ENCODE measurements at regions not wholly inside any gene's neighbourhood (a gene's known extent, or its start where the extent isn't known, plus 50 kb on each side); places are given as distances from the start of the nearest gene placed in this dataset.
A peak's percentile ranks its signal among the peaks of the same experiment; 100 is the strongest.
"Not testable (repeated sequence)": the region's sequence is repeated elsewhere in the genome, so short reads cannot be mapped to it uniquely, and the experiment has no call there.

- no peak overlapping the region for H3K4me3 ChIP-seq
- H3K27ac ChIP-seq = no peak overlapping the region
These were observed 257.5 kb downstream of the INHBA start for GRCh38 chr7:41445432-41445831.

- Histone ChIP-seq H3K4me3 (no peak overlapping the region), H3K27ac (no peak overlapping the region)
These were observed 263.4 kb downstream of the INHBA start for GRCh38 chr7:41439515-41439879.

GRCh38 chr7:41438705-41439514 lies 264.0 kb downstream of the INHBA start:
- Histone ChIP-seq H3K4me3 (no peak overlapping the region), H3K27ac (no peak overlapping the region)

- Histone ChIP-seq H3K4me3 (no peak overlapping the region), H3K27ac (no peak overlapping the region)
These were observed 265.4 kb downstream of the INHBA start for GRCh38 chr7:41437257-41438196.

- Histone ChIP-seq H3K27ac (no peak overlapping the region), H3K4me3 (no peak overlapping the region)
These were observed 266.8 kb downstream of the INHBA start for GRCh38 chr7:41436139-41436538.

GRCh38 chr7:41435020-41435419 lies 267.9 kb downstream of the INHBA start:
- H3K4me3 ChIP-seq, H3K27ac ChIP-seq: not testable (repeated sequence)

GRCh38 chr7:41431671-41432070 lies 271.2 kb downstream of the INHBA start:
- H3K27ac ChIP-seq = no peak overlapping the region
- H3K4me3 ChIP-seq = no peak overlapping the region

GRCh38 chr7:41428381-41428780 lies 274.5 kb downstream of the INHBA start:
- Histone ChIP-seq H3K4me3 (no peak overlapping the region), H3K27ac (no peak overlapping the region)

GRCh38 chr7:41425926-41426325 lies 277.0 kb downstream of the INHBA start:
- peak overlapping the region in 4 of 21 experiments; percentile 3 to 42 (median 8) for H3K27ac ChIP-seq
- no peak overlapping the region for H3K4me3 ChIP-seq

- Histone ChIP-seq H3K27ac (peak overlapping the region in 5 of 21 experiments; percentile 7 to 79 (median 63)), H3K4me3 (no peak overlapping the region)
These were observed 281.8 kb downstream of the INHBA start for GRCh38 chr7:41421056-41421455.

GRCh38 chr7:41420421-41420820 lies 282.5 kb downstream of the INHBA start:
- peak overlapping the region in 1 of 21 experiments; percentile 79 for H3K27ac ChIP-seq
- H3K4me3 ChIP-seq = no peak overlapping the region

GRCh38 chr7:41418337-41418736 lies 284.6 kb downstream of the INHBA start:
- H3K27ac ChIP-seq = no peak overlapping the region

GRCh38 chr7:41416208-41416595 lies 286.7 kb downstream of the INHBA start:
- no peak overlapping the region for H3K4me3 ChIP-seq

More at GRCh38 chr7:41418337-41418736, 284.6 kb downstream of the INHBA start:
- no peak overlapping the region for H3K4me3 ChIP-seq

GRCh38 chr7:41415471-41416207 lies 287.3 kb downstream of the INHBA start:
- peak overlapping the region in 4 of 21 experiments; percentile 2 to 63 (median 36) for H3K27ac ChIP-seq

More at GRCh38 chr7:41416208-41416595, 286.7 kb downstream of the INHBA start:
- H3K27ac ChIP-seq = peak overlapping the region in 3 of 21 experiments; percentile 25 to 63 (median 46)

GRCh38 chr7:41415051-41415450 lies 287.8 kb downstream of the INHBA start:
- Histone ChIP-seq H3K27ac (peak overlapping the region in 4 of 21 experiments; percentile 2 to 63 (median 36)), H3K4me3 (no peak overlapping the region)

More at GRCh38 chr7:41415471-41416207, 287.3 kb downstream of the INHBA start:
- no peak overlapping the region for H3K4me3 ChIP-seq

- no peak overlapping the region for H3K27ac ChIP-seq
- no peak overlapping the region for H3K4me3 ChIP-seq
These were observed 298.4 kb downstream of the INHBA start for GRCh38 chr7:41404375-41405074.

- Histone ChIP-seq H3K4me3 (no peak overlapping the region), H3K27ac (no peak overlapping the region)
These were observed 299.6 kb downstream of the INHBA start for GRCh38 chr7:41403291-41403690.

GRCh38 chr7:41401833-41402232 lies 301.1 kb downstream of the INHBA start:
- Histone ChIP-seq H3K4me3 (no peak overlapping the region), H3K27ac (no peak overlapping the region)

- no peak overlapping the region for H3K4me3 ChIP-seq
- no peak overlapping the region for H3K27ac ChIP-seq
These were observed 303.7 kb downstream of the INHBA start for GRCh38 chr7:41399171-41399570.
